Right kidney (tissue), 1 donor: ENCODE measurements at regions not wholly inside any gene's neighbourhood (a gene's known extent, or its start where the extent isn't known, plus 50 kb on each side); places are given as distances from the start of the nearest gene placed in this dataset.
"Not testable (repeated sequence)": the region's sequence is repeated elsewhere in the genome, so short reads cannot be mapped to it uniquely, and the experiment has no call there.

Experiments
- DNase-seq: peaks from one replicate; pipeline ENCODE4 v3.0.0-alpha.2; 2016

- no peak for DNase-seq
These were observed 252.2 kb downstream of the SYT10 start for GRCh38 chr12:33187409-33187808.

- no peak for DNase-seq
These were observed 255.5 kb downstream of the SYT10 start for GRCh38 chr12:33184161-33184560.

GRCh38 chr12:33182485-33182884, 257.1 kb downstream of the SYT10 start:
- no peak for DNase-seq

- DNase-seq, result no peak
These were observed 258.7 kb downstream of the SYT10 start for GRCh38 chr12:33180918-33181317.

GRCh38 chr12:33166260-33166659, 269.7 kb upstream of the PKP2 start:
- DNase-seq, result not testable (repeated sequence)

- DNase-seq, result no peak
These were observed 259.5 kb upstream of the PKP2 start for GRCh38 chr12:33156042-33156441.

GRCh38 chr12:33147292-33147691, 250.7 kb upstream of the PKP2 start:
- not testable (repeated sequence) for DNase-seq

- DNase-seq, result no peak
These were observed 232.9 kb upstream of the PKP2 start for GRCh38 chr12:33129500-33129899.

GRCh38 chr12:33125755-33126154, 229.2 kb upstream of the PKP2 start:
- no peak for DNase-seq

GRCh38 chr12:33116284-33116683, 219.7 kb upstream of the PKP2 start:
- DNase-seq, result no peak

- DNase-seq, result no peak
These were observed 219.1 kb upstream of the PKP2 start for GRCh38 chr12:33115716-33116115.

GRCh38 chr12:33111850-33112249, 215.3 kb upstream of the PKP2 start:
- DNase-seq, result no peak

- not testable (repeated sequence) for DNase-seq
These were observed 211.2 kb upstream of the PKP2 start for GRCh38 chr12:33107827-33108226.

- no peak for DNase-seq
These were observed 197.0 kb upstream of the PKP2 start for GRCh38 chr12:33093534-33093933.

- not testable (repeated sequence) for DNase-seq
These were observed 191.3 kb upstream of the PKP2 start for GRCh38 chr12:33087876-33088275.

GRCh38 chr12:33076401-33076800, 179.8 kb upstream of the PKP2 start:
- not testable (repeated sequence) for DNase-seq

- not testable (repeated sequence) for DNase-seq
These were observed 178.7 kb upstream of the PKP2 start for GRCh38 chr12:33075130-33075766.

- DNase-seq, result no peak
These were observed 165.3 kb upstream of the PKP2 start for GRCh38 chr12:33061844-33062243.

- DNase-seq, result no peak
These were observed 157.8 kb upstream of the PKP2 start for GRCh38 chr12:33054371-33054770.

GRCh38 chr12:33052141-33053051, 155.8 kb upstream of the PKP2 start:
- no peak for DNase-seq

GRCh38 chr12:33047666-33048065, 151.1 kb upstream of the PKP2 start:
- no peak for DNase-seq

GRCh38 chr12:33044447-33044846, 147.9 kb upstream of the PKP2 start:
- DNase-seq, result no peak

- DNase-seq, result no peak
These were observed 145.0 kb upstream of the PKP2 start for GRCh38 chr12:33041562-33041961.

- not testable (repeated sequence) for DNase-seq
These were observed 137.4 kb upstream of the PKP2 start for GRCh38 chr12:33033999-33034398.
